Urinary bladder (tissue), 3 donors: ENCODE measurements at regions not wholly inside any gene's neighbourhood (a gene's known extent, or its start where the extent isn't known, plus 50 kb on each side); places are given as distances from the start of the nearest gene placed in this dataset.
"Not testable (repeated sequence)": the region's sequence is repeated elsewhere in the genome, so short reads cannot be mapped to it uniquely, and the experiment has no call there.

ENCODE experiments used
- DNase-seq: peaks from one replicate; pipeline ENCODE4 v3.0.0-alpha.2; 2015; ENCODE audit errors: extremely low spot score
- H3K27ac ChIP-seq: one replicate; pipeline ENCODE4 v1.5.1; 2013; ENCODE audit warnings: low read depth, mild to moderate bottlenecking, moderate library complexity
- H3K36me3 ChIP-seq: one replicate; pipeline ENCODE4 v1.6.1; 2013; ENCODE audit warnings: mild to moderate bottlenecking, moderate library complexity; ENCODE audit not compliant: insufficient read depth
- H3K4me1 ChIP-seq: one replicate; pipeline ENCODE4 v1.6.1; 2013; ENCODE audit warnings: mild to moderate bottlenecking, moderate library complexity; ENCODE audit not compliant: insufficient read depth
- H3K4me3 ChIP-seq: one replicate; pipeline ENCODE4 v1.5.1; 2013; ENCODE audit warnings: low read depth, low read length
- WGBS: extraction: QIAGEN DNeasy Blood & Tissue Kit; methylation state at CpG from one replicate; pipeline ENCODE4 v1.1.7; 2013; 5-methylcytosine and 5-hydroxymethylcytosine counted together
- donor health status: healthy with polysubstance abuse.
- donor health status: healthy.

DNA sequence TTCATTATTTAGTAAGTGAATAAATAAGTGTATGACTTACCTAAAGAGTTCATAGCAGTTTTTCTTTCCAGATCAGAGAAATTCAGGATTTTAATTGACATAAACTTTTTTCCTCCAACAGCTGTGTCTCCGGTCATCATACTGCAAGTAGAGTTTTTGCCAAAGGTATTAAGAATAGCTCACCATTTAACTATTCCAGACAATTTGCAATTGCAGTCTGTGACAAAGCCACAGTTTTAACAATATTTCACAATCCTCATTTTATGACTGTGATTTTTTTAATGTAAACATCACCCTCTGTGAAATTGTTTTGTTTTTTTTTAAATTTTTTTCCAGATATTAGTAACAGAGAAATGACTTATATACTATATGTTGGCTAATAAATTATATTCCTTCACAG is 199.1 kb downstream of the TRIB2 start:
- H3K4me1 ChIP-seq = no peaks in the 10 kb centered on the region
- no peaks in the 10 kb centered on the region for H3K36me3 ChIP-seq
- no peak overlapping the region for H3K4me3 ChIP-seq
- DNase-seq = no peak
- no peak overlapping the region for H3K27ac ChIP-seq
- 63% methylated on average over 1 of the region's 1 CpG for WGBS

DNA sequence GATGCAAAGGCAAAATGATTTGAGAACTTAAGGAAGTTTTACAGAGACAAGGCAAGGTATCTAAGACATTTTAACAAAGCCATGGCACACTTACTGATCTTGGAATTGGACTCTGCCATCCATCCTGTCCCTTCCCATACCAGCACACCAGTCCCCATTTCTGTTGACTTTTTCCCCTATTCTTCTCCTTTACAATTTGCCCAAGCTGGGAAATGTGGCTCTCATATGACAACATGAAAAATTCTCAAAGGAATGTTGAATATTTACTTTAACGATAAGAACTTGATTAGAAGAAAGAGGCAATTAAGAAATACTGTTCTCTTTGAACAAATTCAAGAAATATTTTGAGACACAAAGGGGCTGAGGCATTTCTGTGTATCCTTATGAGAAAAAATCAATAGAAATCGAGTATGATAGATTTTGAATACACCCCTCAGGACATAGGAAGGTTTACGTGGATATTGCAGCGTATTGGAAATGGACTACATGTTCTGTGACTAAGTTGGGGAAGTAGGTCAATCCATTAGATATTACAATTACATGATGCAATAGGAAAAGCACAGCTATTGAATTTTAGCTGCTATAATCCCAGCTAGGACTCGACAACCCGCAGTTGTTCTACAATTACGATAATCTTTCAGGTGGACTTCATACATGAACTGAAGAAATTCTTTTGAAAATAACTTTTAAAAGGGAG is 201.6 kb downstream of the TRIB2 start:
- no peak overlapping the region for H3K27ac ChIP-seq
- no peaks in the 10 kb centered on the region for H3K36me3 ChIP-seq
- no peak for DNase-seq
- H3K4me3 ChIP-seq = no peak overlapping the region
- WGBS = 45% methylated on average over 7 of the region's 7 CpGs
- no peaks in the 10 kb centered on the region for H3K4me1 ChIP-seq

DNA sequence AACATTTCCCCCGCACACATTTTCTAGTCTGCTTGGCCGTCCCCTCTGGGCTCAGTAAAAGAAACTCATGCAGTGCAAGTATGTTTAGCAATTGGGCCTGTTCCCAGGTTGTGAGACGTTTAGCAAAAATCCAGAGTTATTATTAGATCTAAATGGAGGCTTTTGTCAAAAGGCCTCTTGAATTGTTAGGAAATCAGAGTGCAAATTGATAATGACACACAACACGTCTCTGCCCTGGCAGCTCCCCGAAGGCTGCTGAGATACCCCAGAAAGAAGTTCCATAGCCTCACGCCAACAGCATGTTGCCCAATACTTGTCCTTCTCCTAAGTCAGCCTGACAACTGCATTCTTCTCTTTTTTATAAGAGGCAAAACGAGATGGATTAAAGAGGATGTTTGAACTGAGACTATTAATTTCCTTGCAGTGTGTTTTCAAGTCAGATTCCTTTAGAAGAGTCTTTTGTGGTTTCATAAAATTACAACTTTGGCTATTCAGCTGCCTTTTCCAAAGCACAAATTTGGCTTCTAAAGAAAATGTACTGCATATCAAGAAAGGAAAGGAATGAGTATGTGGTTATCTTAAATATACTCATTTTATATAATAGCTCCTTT is 202.2 kb downstream of the TRIB2 start:
- WGBS = 18% methylated on average over 7 of the region's 7 CpGs
- no peaks in the 10 kb centered on the region for H3K36me3 ChIP-seq
- H3K4me1 ChIP-seq = no peaks in the 10 kb centered on the region
- H3K27ac ChIP-seq = no peak overlapping the region
- no peak overlapping the region for H3K4me3 ChIP-seq
- no peak for DNase-seq

DNA sequence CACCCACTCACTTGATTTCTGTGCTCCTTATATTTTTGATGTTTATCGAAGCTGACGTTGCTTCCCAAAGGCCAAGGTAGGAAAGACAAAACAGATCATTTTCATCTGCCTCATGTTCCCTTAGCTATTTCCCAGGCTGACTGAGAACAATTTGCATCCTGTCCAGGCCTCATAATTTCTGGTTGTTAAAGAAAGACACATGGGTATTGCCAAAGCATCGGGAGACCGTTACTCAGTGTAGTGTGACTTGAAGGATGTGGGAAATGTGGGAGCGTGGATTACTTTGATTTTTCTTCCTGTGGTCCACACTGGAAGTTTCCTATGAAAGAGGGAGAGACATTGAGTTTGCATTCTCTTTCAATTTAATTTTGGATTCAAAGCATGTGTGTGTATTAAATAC is 204.6 kb downstream of the TRIB2 start:
- Histone ChIP-seq H3K4me1 (no peaks in the 10 kb centered on the region), H3K36me3 (no peaks in the 10 kb centered on the region), H3K4me3 (no peak overlapping the region), H3K27ac (no peak overlapping the region)
- DNase-seq = no peak
- 77% methylated on average over 5 of the region's 5 CpGs for WGBS

DNA sequence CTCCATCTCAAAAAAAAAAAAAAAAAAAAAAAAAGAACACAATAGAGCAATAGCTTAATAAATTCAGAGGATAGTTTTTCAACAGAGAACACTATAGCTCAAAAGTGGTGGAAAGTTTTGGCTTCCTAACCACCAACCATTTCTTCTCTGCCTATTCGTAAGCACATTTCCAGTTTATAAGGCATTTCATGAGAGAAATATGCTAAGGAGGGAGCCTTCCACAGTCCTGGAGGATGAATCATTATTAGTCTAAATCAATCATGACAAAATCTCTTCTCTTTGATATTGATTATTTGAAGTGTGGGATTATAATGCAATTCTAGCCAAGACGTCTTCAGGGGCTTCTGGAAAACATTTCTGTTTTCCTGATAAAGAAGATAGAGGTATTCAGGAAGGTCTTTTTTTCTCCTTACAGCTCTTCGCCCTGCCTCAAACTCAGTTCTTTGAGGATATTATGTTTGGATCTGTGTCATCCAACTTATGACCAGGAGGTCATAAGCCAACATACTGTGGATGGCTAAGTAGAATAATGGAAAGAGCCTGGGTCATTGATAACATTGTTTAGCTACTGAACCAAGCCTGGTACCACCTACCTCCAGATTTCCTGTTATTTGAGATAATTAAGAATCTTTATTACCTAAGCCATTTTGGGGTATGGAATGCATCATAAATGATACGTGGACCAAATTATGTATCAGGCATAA is 207.3 kb downstream of the TRIB2 start:
- Histone ChIP-seq H3K27ac (no peak overlapping the region), H3K4me1 (no peaks in the 10 kb centered on the region), H3K36me3 (no peaks in the 10 kb centered on the region), H3K4me3 (no peak overlapping the region)
- WGBS = 89% methylated on average over 4 of the region's 4 CpGs
- no peak for DNase-seq

DNA sequence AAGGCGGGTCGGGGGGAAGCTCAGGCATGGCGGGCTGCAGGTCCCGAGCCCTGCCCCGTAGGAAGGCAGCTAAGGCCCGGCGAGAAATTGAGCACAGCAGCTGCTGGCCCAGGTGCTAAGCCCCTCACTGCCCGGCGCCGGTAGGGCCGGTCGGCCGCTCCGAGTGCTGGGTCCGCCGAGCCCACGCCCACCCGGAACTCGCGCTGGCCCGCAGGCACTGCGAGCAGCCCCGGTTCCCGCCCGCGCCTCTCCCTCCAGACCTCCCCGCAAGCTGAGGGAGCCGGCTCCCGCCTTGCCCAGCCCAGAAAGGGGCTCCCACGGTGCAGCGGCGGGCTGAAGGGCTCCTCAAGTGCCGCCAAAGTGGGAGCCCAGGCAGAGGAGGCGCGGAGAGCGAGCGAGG is 209.9 kb downstream of the TRIB2 start:
- not testable (repeated sequence) for DNase-seq, H3K4me3 ChIP-seq, H3K4me1 ChIP-seq, H3K36me3 ChIP-seq, H3K27ac ChIP-seq
- WGBS = 97% methylated on average over 37 of the region's 37 CpGs

DNA sequence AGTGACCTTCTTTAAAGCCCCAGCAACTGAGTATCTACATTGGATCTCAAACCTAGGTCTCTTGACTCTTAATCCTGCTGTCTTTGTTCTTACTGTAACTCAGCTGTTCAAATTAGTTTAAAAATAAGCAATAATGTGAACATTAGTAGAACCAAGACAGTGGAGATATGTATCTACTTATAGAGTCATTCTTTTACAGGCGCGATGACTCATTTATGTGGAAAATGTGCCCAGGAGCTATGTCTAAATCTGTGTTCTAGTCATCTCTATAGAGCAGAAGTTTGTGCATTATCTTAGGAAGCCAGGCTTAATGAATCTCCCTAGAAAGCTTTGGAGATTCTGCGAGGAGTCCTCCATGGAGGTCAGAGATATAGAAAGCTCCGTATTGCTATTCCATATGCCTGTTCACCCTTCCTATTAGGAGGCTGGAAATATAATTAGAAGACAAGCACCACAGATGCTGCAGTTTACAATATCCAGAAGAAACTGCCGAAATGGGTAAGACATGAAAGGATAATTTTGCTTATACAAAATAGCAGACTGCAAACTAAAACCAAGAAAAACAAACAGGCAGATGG is 211.6 kb downstream of the TRIB2 start:
- DNase-seq = no peak
- Histone ChIP-seq H3K36me3 (no peaks in the 10 kb centered on the region), H3K27ac (no peak overlapping the region), H3K4me1 (no peaks in the 10 kb centered on the region), H3K4me3 (no peak overlapping the region)
- WGBS = 46% methylated on average over 5 of the region's 5 CpGs

DNA sequence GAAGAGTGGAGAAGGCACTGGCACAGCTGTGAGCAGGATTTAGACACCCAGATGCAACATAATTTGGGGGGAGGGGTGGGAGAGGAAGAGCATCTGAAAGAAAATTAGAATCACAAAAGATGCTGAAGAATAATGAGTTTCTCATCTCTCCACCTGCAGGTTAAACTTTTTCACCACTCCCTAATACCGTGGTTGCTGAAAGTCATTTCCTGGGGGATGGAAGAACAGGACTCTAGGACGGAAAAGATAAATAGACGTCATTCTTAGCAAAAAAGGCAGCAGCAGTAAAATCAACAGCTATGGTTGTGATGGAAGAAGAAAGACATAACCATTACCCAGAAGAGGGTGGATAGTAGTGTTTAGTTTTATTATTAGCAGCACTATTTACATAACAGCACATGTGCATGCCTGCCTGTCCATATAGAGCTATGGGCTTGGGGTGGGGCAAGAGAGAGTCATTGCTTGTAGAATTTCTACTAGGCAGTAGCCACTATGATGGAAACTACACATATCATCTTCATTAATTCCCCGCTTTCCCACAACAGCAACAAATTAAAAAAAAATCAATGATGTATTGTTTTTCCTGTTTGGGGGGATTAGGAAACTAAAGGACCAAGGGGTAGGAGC is 212.2 kb downstream of the TRIB2 start:
- H3K36me3 ChIP-seq = no peaks in the 10 kb centered on the region
- WGBS = 30% methylated on average over 4 of the region's 4 CpGs
- DNase-seq = no peak
- no peak overlapping the region for H3K4me3 ChIP-seq
- no peaks in the 10 kb centered on the region for H3K4me1 ChIP-seq
- H3K27ac ChIP-seq = no peak overlapping the region

DNA sequence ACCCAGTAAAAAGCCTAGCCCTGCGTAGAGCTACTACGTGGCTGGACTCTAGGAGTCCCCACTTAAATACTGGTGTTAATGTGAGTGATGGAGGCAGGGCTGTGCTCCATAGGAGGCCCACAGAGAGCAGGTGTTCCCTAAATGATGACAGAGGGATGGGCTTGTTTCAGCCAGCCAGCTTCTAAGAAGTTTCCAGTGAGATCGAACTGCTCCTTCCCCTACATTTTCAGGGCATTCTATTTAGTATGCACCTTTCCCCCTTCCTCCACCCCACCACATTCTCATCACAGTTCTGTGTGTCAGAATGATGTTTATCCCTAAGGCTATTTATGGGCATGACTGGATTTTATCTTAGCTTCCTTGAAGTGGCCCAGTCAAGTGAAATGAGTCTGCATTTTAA is 213.0 kb downstream of the TRIB2 start:
- no peaks in the 10 kb centered on the region for H3K36me3 ChIP-seq
- 75% methylated on average over 3 of the region's 3 CpGs for WGBS

DNA sequence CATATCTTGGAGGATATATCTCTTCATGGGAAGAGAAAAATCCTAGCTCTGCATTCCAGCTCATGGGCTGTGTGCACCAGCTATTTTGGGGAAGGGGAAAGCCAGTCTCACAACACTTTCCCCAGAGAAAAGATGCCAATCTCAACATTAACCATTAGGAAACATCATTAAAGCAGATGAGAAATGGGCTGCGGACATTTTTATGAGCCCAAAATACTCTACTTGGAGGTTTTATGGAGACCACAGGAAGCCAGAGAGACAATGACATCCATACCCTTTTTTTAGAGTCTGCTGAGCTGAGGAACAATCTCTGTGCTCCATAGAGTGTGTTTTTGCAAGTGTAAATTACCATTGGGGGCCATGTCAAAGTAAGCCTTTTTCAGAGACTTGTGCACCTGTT is 213.7 kb downstream of the TRIB2 start:
- Histone ChIP-seq H3K27ac (no peak overlapping the region), H3K4me3 (no peak overlapping the region), H3K36me3 (no peaks in the 10 kb centered on the region), H3K4me1 (no peaks in the 10 kb centered on the region)
- DNase-seq = no peak
- 85% methylated on average over 1 of the region's 1 CpG for WGBS

More for the DNA sequence above, 213.0 kb downstream of the TRIB2 start:
- Histone ChIP-seq H3K4me3 (no peak overlapping the region), H3K4me1 (no peaks in the 10 kb centered on the region), H3K27ac (no peak overlapping the region)
- DNase-seq = no peak

DNA sequence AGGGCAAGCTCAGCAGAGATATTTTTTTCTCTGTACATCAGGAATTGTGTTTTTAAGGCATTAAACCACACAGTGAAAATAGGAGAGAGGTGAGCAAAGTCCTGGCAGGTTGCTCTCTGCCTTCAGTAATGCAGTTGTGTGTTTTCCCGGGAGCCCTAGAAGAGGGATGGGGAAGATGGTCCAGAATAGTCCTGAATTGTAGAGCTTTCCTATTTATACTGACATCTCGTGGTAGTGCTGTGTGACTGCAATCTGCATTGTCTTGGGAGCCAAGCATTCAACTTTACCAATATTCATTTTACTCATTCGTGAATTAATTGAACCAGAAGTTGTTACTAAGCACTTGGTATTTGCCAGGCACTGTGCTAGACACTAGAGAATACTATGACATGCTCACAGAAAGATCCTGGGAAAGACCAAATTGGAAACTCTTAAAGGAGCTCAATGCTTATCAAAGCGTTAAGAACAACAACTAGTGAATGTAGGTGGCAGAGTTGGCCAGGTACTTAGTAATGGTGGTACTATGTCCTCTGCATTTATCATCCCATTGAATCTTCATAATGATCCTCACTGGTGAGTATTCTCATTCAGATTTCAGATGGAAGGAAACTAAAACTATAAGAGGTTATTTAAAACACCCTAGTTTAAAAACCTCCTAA is 214.6 kb downstream of the TRIB2 start:
- 31% methylated on average over 4 of the region's 4 CpGs for WGBS
- no peak overlapping the region for H3K27ac ChIP-seq
- H3K4me3 ChIP-seq = no peak overlapping the region
- DNase-seq = no peak
- H3K4me1 ChIP-seq = no peaks in the 10 kb centered on the region
- H3K36me3 ChIP-seq = no peaks in the 10 kb centered on the region

DNA sequence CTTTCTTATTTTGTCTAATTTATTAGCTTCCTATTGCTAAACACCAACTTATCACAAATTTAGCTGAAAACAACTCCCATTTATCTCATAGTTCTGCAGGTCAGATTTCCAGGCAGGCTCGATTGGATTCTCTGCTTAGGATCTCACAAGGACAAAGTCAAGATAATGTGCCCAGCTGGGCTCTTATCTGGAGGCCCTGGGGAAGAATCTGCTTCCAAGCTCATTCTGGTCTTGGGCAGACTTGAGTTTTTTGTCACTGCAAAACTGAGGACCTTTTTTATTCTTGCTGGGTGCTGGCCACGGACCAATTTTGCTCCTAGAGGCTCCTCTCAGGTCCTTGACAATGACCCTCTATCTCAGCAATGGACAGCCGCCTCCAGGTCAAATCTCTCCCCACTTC is 215.5 kb downstream of the TRIB2 start:
- no peak overlapping the region for H3K4me3 ChIP-seq
- H3K4me1 ChIP-seq = no peaks in the 10 kb centered on the region
- DNase-seq = no peak
- 64% methylated on average over 3 of the region's 3 CpGs for WGBS
- H3K36me3 ChIP-seq = no peaks in the 10 kb centered on the region
- no peak overlapping the region for H3K27ac ChIP-seq

DNA sequence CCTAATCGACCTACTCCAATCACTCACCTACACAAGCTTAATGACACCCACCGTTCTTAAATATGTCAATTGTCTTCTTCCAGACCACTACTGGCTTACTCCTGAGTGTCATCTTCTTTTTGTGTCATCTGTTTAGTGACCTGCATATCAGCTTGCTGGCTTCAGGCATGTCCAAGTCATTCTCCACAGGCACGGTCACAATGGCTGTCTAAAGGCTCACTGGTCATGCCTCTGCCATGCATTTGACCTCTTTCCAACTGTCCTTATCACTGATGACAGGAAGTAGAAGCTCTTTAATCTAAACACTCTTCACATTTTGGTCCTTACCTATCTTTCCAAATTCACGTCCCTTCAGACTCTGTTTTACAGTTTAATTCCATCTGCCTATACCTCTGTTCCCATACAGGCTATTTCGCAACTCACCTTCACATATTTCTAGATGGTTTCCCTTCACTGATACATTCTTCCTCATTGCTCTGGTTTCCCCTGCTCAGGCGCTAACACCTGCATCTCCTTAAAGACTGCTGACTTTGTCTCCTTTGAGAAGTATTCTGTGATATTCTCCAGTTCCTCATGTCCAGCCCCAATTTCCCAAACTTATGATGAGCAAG is 217.5 kb downstream of the TRIB2 start:
- no peak overlapping the region for H3K27ac ChIP-seq
- no peaks in the 10 kb centered on the region for H3K36me3 ChIP-seq
- no peaks in the 10 kb centered on the region for H3K4me1 ChIP-seq
- WGBS = 91% methylated on average over 6 of the region's 6 CpGs
- DNase-seq = no peak
- no peak overlapping the region for H3K4me3 ChIP-seq
